Smooth muscle cell (in vitro differentiated cells): ENCODE measurements at regions not wholly inside any gene's neighbourhood (a gene's known extent, or its start where the extent isn't known, plus 50 kb on each side); places are given as distances from the start of the nearest gene placed in this dataset. TPM values are rescaled to one million over a fixed set of nuclear protein-coding genes. Genes with fewer than 3 reads are reported as not detected.

Source experiments
- DNase-seq: peaks from one replicate; lab custom pipeline; 2025; ENCODE audit not compliant: unreplicated experiment; lab: John Stamatoyannopoulos, UW
- H2AFZ ChIP-seq: fragments of 200-600 bp; sonication (generic); 2 replicates; pipeline ENCODE4 v1.6.0; 2016; ENCODE audit warnings: antibody characterized with exemption, low read depth, mild to moderate bottlenecking
- H3F3A ChIP-seq: fragments of 200-600 bp; sonication (generic); 2 replicates; pipeline ENCODE4 v1.6.0; 2017; ENCODE audit warnings: antibody characterized with exemption, low read depth
- H3K27ac ChIP-seq: fragments of 200-600 bp; sonication (generic); 2 replicates; pipeline ENCODE4 v1.5.1; 2016; ENCODE audit warnings: low read depth, mild to moderate bottlenecking
- H3K27me3 ChIP-seq: fragments of 200-600 bp; sonication (generic); 2 replicates; pipeline ENCODE4 v1.6.1; 2016; ENCODE audit warnings: low read depth, mild to moderate bottlenecking
- H3K36me3 ChIP-seq: fragments of 200-600 bp; sonication (generic); 2 replicates; pipeline ENCODE4 v1.5.1; 2016; ENCODE audit warnings: low read depth
- H3K4me1 ChIP-seq: fragments of 200-600 bp; sonication (generic); 2 replicates; pipeline ENCODE4 v1.5.1; 2016; ENCODE audit warnings: low read depth
- H3K4me2 ChIP-seq: fragments of 200-600 bp; sonication (generic); 2 replicates; pipeline ENCODE4 v1.6.0; 2016; ENCODE audit warnings: mild to moderate bottlenecking
- H3K4me3 ChIP-seq: fragments of 200-600 bp; sonication (generic); 2 replicates; pipeline ENCODE4 v1.5.1; 2016; ENCODE audit warnings: mild to moderate bottlenecking
- H3K79me2 ChIP-seq: fragments of 200-600 bp; sonication (generic); 2 replicates; pipeline ENCODE4 v1.6.0; 2016; ENCODE audit warnings: low read depth, mild to moderate bottlenecking
- H3K9ac ChIP-seq: fragments of 200-600 bp; sonication (generic); 2 replicates; pipeline ENCODE4 v1.6.0; 2016; ENCODE audit warnings: low read depth
- H3K9me3 ChIP-seq: fragments of 200-600 bp; sonication (generic); replicated peaks from 2 replicates; pipeline ENCODE4 v1.5.1; 2016; ENCODE audit warnings: low read depth
- H4K20me1 ChIP-seq: fragments of 200-600 bp; sonication (generic); 2 replicates; pipeline ENCODE4 v1.6.0; 2016; ENCODE audit warnings: low read depth
- CTCF ChIP-seq: fragments of 200-600 bp; sonication (generic); IDR thresholded peaks from 2 replicates; pipeline ENCODE4 v1.5.1; 2017; ENCODE audit warnings: borderline replicate concordance, mild to moderate bottlenecking, antibody characterized with exemption; ENCODE audit not compliant: insufficient read depth, poor library complexity, severe bottlenecking
- WGBS: methylation state at CpG from one replicate; pipeline ENCODE4 v1.1.7; 2016; ENCODE audit warnings: low lambda C conversion rate; 5-methylcytosine and 5-hydroxymethylcytosine counted together
- small RNA-seq: library from RNA; depleted of rRNA; stranded (forward); fragments of <200 nt; gene quantifications from one replicate; pipeline ENCODE3, GENCODE V24; 2014

GRCh38 chr4:54800831-54801530, 143.2 kb downstream of the KIT start:
- no peak for DNase-seq
- no peaks in the 10 kb centered on the region for H3K79me2 ChIP-seq
- H3K27ac ChIP-seq = no peak overlapping the region
- H3K9ac ChIP-seq = no peak overlapping the region
- no peaks in the 10 kb centered on the region for H3K36me3 ChIP-seq
- H3K4me1 ChIP-seq = no peaks in the 10 kb centered on the region
- H3F3A ChIP-seq = peaks cover 3% of the 10 kb centered on the region
- H3K4me2 ChIP-seq = no peak overlapping the region
- 72% methylated on average over 4 of the region's 4 CpGs for WGBS
- H3K27me3 ChIP-seq = no peaks in the 10 kb centered on the region
- no peak for TF ChIP-seq CTCF
- no peak overlapping the region for H3K4me3 ChIP-seq
- no peaks in the 10 kb centered on the region for H4K20me1 ChIP-seq
- H3K9me3 ChIP-seq = no peaks in the 10 kb centered on the region
- no peak overlapping the region for H2AFZ ChIP-seq

DNA sequence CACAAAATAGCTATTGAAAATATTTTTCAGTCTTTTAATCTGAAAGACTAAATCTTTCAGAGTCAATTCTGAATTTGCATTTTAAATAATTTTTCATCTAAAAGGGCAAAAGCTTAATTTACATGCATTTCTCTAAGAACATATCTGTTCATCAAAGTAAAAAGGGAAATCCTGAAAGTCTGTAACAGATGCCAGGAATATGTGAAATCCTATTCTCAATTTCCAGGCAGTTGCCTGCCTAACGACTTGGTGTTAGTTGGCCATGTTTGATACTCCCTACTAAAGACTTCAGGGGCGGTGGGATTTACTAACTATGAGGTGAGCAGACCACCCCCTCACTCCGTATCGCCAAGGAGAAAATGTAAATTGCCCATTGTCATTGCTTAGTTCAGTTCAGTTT, 136.8 kb downstream of the KIT start:
- Histone ChIP-seq H2AFZ (no peak overlapping the region), H3K27ac (no peak overlapping the region), H3K9ac (no peak overlapping the region), H3K36me3 (no peaks in the 10 kb centered on the region), H4K20me1 (no peaks in the 10 kb centered on the region), H3F3A (no peaks in the 10 kb centered on the region), H3K27me3 (no peaks in the 10 kb centered on the region), H3K9me3 (no peaks in the 10 kb centered on the region), H3K4me1 (no peaks in the 10 kb centered on the region), H3K4me3 (no peak overlapping the region), H3K79me2 (no peaks in the 10 kb centered on the region), H3K4me2 (no peak overlapping the region)
- no peak for TF ChIP-seq CTCF
- no peak for DNase-seq
- 88% methylated on average over 4 of the region's 4 CpGs for WGBS

GRCh38 chr4:54793856-54794422, 136.2 kb downstream of the KIT start:
- H3K36me3 ChIP-seq = no peaks in the 10 kb centered on the region
- H3K4me2 ChIP-seq = no peak overlapping the region
- no peak for TF ChIP-seq CTCF
- H2AFZ ChIP-seq = no peak overlapping the region
- no peak overlapping the region for H3K27ac ChIP-seq
- no peak overlapping the region for H3K9ac ChIP-seq
- no peak for DNase-seq
- no peaks in the 10 kb centered on the region for H4K20me1 ChIP-seq
- no peaks in the 10 kb centered on the region for H3K9me3 ChIP-seq
- WGBS = 53% methylated on average over 2 of the region's 2 CpGs
- H3K4me3 ChIP-seq = no peak overlapping the region
- no peaks in the 10 kb centered on the region for H3F3A ChIP-seq
- no peaks in the 10 kb centered on the region for H3K79me2 ChIP-seq
- no peaks in the 10 kb centered on the region for H3K27me3 ChIP-seq
- no peaks in the 10 kb centered on the region for H3K4me1 ChIP-seq

Small RNA genes in the stretch of these regions (small RNA-seq; reads per million reads assigned to genes)
- not detected for gene RPL38P3
